Spleen (tissue), 7 donors: ENCODE measurements at regions not wholly inside any gene's neighbourhood (a gene's known extent, or its start where the extent isn't known, plus 50 kb on each side); places are given as distances from the start of the nearest gene placed in this dataset.

ENCODE experiments used
- CTCF ChIP-seq, 11 experiments: fragments of 200-600 bp in 7 of 11; fragments of 450-650 bp in 4 of 11; sonication (generic) in 4 of 11; IDR thresholded peaks in 8 of 11; conservative IDR thresholded peaks in 3 of 11; 1 replicate in 7 of 11; 2 replicates in 4 of 11; pipeline versions ENCODE4 v1.4.0 to v1.8.0; 2016 to 2021; ENCODE audit warnings: antibody characterized with exemption in 11 of 11, inconsistent platforms in 4 of 11, mild to moderate bottlenecking in 1 of 11
- POLR2A ChIP-seq, 3 donors: fragments of 450-650 bp; IDR thresholded peaks; one replicate each; pipeline ENCODE4 v1.5.1; 2017; ENCODE audit warnings: antibody characterized with exemption in 3 of 3, mild to moderate bottlenecking in 1 of 3
- POLR2AphosphoS5 ChIP-seq, 3 donors: sonication (generic); formaldehyde crosslinking; IDR thresholded peaks; one replicate each; pipeline ENCODE4 v1.5.1; 2017; ENCODE audit warnings: antibody characterized with exemption in 3 of 3
- donor health status: DM: no; HTN: no; CAD: no; lungs with moderate emphysema.
- donor health status: DM: no; HTN: no; CAD: no.
- donor health status: DM: no; HTN: no; CAD: no.

GRCh38 chr10:10346390-10347150 lies 671.1 kb upstream of the CELF2 start:
- TF ChIP-seq CTCF (IDR thresholded peaks at IDR 0.05 in 8 of 11, conservative IDR thresholded peaks at IDR 0.05 in 3 of 11): no peak
- no peak for TF ChIP-seq POLR2A (IDR thresholded peaks at IDR 0.05)
- TF ChIP-seq POLR2AphosphoS5 (IDR thresholded peaks at IDR 0.05): no peak
